Right lobe of liver (tissue), 6 donors: ENCODE measurements at regions not wholly inside any gene's neighbourhood (a gene's known extent, or its start where the extent isn't known, plus 50 kb on each side); places are given as distances from the start of the nearest gene placed in this dataset.

Experiments
- ATAC-seq, 4 donors: fragments of 200-7000 bp; cut with Tn5 transposase; one replicate each; pipeline ENCODE4 v1.9.1; 2020; ENCODE audit warnings: mild to moderate bottlenecking in 4 of 4, moderate library complexity in 4 of 4
- DNase-seq, 3 donors: peaks; one replicate each; pipeline ENCODE4 v3.0.0-alpha.2; 2020
- H3K27ac ChIP-seq, 3 donors: fragments of 200-600 bp; one replicate each; pipeline ENCODE4 v1.8.0; 2022
- H3K27me3 ChIP-seq, 2 donors: fragments of 200-600 bp; one replicate each; pipeline ENCODE4 v1.8.0; 2022
- H3K36me3 ChIP-seq, 4 donors: fragments of 200-600 bp; sonication (generic) in 1 of 4; one replicate each; pipeline versions ENCODE4 v1.5.1 to v1.8.0; 2017 to 2022; ENCODE audit warnings: control low read depth in 1 of 4
- H3K4me1 ChIP-seq, 4 donors: fragments of 200-600 bp; sonication (generic) in 1 of 4; one replicate each; pipeline versions ENCODE4 v1.5.1 to v1.8.0; 2017 to 2022; ENCODE audit warnings: control low read depth in 1 of 4
- H3K4me3 ChIP-seq, 3 donors: fragments of 200-600 bp; one replicate each; pipeline ENCODE4 v1.8.0; 2022
- H3K9me3 ChIP-seq, 4 donors: fragments of 200-600 bp; sonication (generic) in 1 of 4; one replicate each; pipeline versions ENCODE4 v1.5.1 to v1.8.0; 2017 to 2022; ENCODE audit warnings: control low read depth in 1 of 4
- CTCF ChIP-seq, 4 donors: fragments of 200-600 bp in 3 of 4; fragments of 450-650 bp in 1 of 4; IDR thresholded peaks; one replicate each; pipeline versions ENCODE4 v1.5.1 to v1.8.0; 2016 to 2022; ENCODE audit warnings: antibody characterized with exemption in 4 of 4, mild to moderate bottlenecking in 2 of 4
- POLR2A ChIP-seq: fragments of 450-650 bp; IDR thresholded peaks from one replicate; pipeline ENCODE4 v1.6.1; 2017; ENCODE audit warnings: antibody characterized with exemption, mild to moderate bottlenecking
- WGBS: methylation state at CpG from one replicate; pipeline ENCODE4 v1.1.6; 2018; ENCODE audit warnings: low coverage, low lambda C conversion rate; ENCODE audit not compliant: insufficient coverage; ENCODE audit errors: missing lambda C conversion rate; 5-methylcytosine and 5-hydroxymethylcytosine counted together
- intact Hi-C, 2 donors: fragments of 100-400 bp; cut with DNase I; formaldehyde crosslinking; loops; one replicate each; pipeline versions ENCODE4 v1.11.2 to v1.14.1; 2022
- donor health status: DM: no; HTN: yes; CAD: no.
- donor health status: DM: no; HTN: no; CAD: no.
- donor health status: DM: no; HTN: no; CAD: no.
- donor health status: DM: no; HTN: yes; CAD: no.
- donor health status: DM: no; HTN: yes; CAD: no.

- no peaks in the 10 kb centered on the region for H3K4me1 ChIP-seq
- WGBS: 36% methylated on average over 7 of the region's 8 CpGs
- H3K27me3 ChIP-seq: no peaks in the 10 kb centered on the region
- no peak overlapping the region for H3K4me3 ChIP-seq
- no peak for DNase-seq
- no peaks in the 10 kb centered on the region for H3K36me3 ChIP-seq
- no peak for TF ChIP-seq POLR2A
- TF ChIP-seq CTCF (IDR thresholded peaks at IDR 0.05): no peak
- intact Hi-C loops: no loop called here
- H3K27ac ChIP-seq: no peak overlapping the region
- H3K9me3 ChIP-seq: no peaks in the 10 kb centered on the region
- ATAC-seq: no peak
These were observed 673.6 kb downstream of the HS3ST4 start for GRCh38 chr16:26365161-26365940.

- WGBS: 15% methylated on average over 1 of the region's 1 CpG
- H3K4me3 ChIP-seq: no peak overlapping the region
- H3K27me3 ChIP-seq: no peaks in the 10 kb centered on the region
- no peaks in the 10 kb centered on the region for H3K4me1 ChIP-seq
- DNase-seq (no peak), ATAC-seq (no peak)
- no peak overlapping the region for H3K27ac ChIP-seq
- no peak for TF ChIP-seq POLR2A
- no peak for TF ChIP-seq CTCF (IDR thresholded peaks at IDR 0.05)
- intact Hi-C loops: no loop called here
- no peaks in the 10 kb centered on the region for H3K9me3 ChIP-seq
- no peaks in the 10 kb centered on the region for H3K36me3 ChIP-seq
These were observed 679.6 kb downstream of the HS3ST4 start for GRCh38 chr16:26371349-26371869.

- no peaks in the 10 kb centered on the region for H3K4me1 ChIP-seq
- no peak overlapping the region for H3K27ac ChIP-seq
- no peaks in the 10 kb centered on the region for H3K27me3 ChIP-seq
- TF ChIP-seq POLR2A (no peak), CTCF (IDR thresholded peaks at IDR 0.05) (no peak)
- DNase-seq (no peak), ATAC-seq (peak in 1 of 4 donors; percentile 33)
- intact Hi-C loops: no loop called here
- no peak overlapping the region for H3K4me3 ChIP-seq
- H3K36me3 ChIP-seq: no peaks in the 10 kb centered on the region
- no peaks in the 10 kb centered on the region for H3K9me3 ChIP-seq
- 54% methylated on average over 4 of the region's 4 CpGs for WGBS
These were observed 682.6 kb downstream of the HS3ST4 start for GRCh38 chr16:26374279-26374925.

GRCh38 chr16:26382586-26382985, 684.1 kb upstream of the C16orf82 start:
- ATAC-seq (no peak), DNase-seq (no peak)
- Histone ChIP-seq H3K27ac (no peak overlapping the region), H3K27me3 (no peaks in the 10 kb centered on the region), H3K9me3 (no peaks in the 10 kb centered on the region), H3K36me3 (no peaks in the 10 kb centered on the region), H3K4me3 (no peak overlapping the region), H3K4me1 (no peaks in the 10 kb centered on the region)
- WGBS: 60% methylated on average over 1 of the region's 2 CpGs
- TF ChIP-seq POLR2A: no peak
- no peak for TF ChIP-seq CTCF (IDR thresholded peaks at IDR 0.05)
- intact Hi-C loops: no loop called here
